HG02981 (cell line): ENCODE measurements at regions not wholly inside any gene's neighbourhood (a gene's known extent, or its start where the extent isn't known, plus 50 kb on each side); places are given as distances from the start of the nearest gene placed in this dataset.
A peak's percentile ranks its signal among the peaks of the same experiment; 100 is the strongest.
"Not testable (repeated sequence)": the region's sequence is repeated elsewhere in the genome, so short reads cannot be mapped to it uniquely, and the experiment has no call there.

Experiments used
- ATAC-seq: cut with Tn5 transposase; IDR thresholded peaks from one replicate; pipeline ENCODE4 v1.9.1; 2021; ENCODE audit warnings: mild to moderate bottlenecking, moderate library complexity; ENCODE audit not compliant: unreplicated experiment

- peak; percentile 54 for ATAC-seq
These were observed 76.0 kb downstream of the CHD9NB start for GRCh38 chr16:52976539-52977167.

- no peak for ATAC-seq
These were observed 85.0 kb downstream of the CHD9NB start for GRCh38 chr16:52967744-52968143.

DNA sequence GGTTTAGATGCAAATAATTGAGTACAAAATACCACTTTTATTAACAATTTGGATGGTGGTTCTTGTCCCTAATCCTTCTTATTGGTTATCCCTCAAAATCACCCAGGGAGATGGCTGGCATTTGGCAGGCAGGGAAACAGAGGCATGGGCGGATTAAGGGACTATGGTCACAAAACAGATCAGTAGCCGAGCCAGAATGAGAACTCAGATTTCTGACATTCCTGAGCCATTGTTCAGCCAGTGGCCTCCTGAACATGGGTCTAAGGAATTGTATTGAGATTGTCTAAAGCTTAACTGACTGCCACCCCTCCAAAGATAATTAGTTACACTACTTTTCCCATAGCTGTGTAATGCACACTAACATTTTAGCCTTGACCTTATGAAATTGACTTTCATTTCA lies 88.4 kb downstream of the CHD9NB start:
- no peak for ATAC-seq

DNA sequence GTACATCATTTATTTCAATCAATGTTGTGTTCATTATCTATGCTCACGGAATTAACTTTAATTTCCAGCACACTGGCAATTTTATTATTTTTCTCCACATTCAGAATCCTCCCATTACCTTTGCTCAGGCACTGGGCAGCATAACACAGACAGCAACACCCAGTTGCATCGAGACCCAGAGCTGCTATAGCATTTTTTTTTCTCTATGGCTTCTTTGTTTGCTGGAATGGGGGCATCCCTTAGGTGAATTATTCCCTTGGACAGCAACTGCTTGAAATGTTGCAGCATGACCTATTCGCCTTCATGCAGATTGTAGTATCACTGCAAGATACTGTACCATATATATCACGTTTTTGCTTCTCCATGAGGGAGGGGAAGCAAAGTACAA lies 88.8 kb downstream of the CHD9NB start:
- ATAC-seq: no peak

- ATAC-seq: no peak
These were observed 89.4 kb downstream of the CHD9NB start for GRCh38 chr16:52963212-52963854.

GRCh38 chr16:52958951-52959350 lies 93.7 kb downstream of the CHD9NB start:
- ATAC-seq: no peak

GRCh38 chr16:52957199-52957598 lies 95.5 kb downstream of the CHD9NB start:
- ATAC-seq: no peak

GRCh38 chr16:52956044-52956443 lies 96.7 kb downstream of the CHD9NB start:
- ATAC-seq: no peak

- no peak for ATAC-seq
These were observed 99.5 kb downstream of the CHD9NB start for GRCh38 chr16:52953215-52953614.

- ATAC-seq: no peak
These were observed 103.8 kb downstream of the CHD9NB start for GRCh38 chr16:52948946-52949345.

DNA sequence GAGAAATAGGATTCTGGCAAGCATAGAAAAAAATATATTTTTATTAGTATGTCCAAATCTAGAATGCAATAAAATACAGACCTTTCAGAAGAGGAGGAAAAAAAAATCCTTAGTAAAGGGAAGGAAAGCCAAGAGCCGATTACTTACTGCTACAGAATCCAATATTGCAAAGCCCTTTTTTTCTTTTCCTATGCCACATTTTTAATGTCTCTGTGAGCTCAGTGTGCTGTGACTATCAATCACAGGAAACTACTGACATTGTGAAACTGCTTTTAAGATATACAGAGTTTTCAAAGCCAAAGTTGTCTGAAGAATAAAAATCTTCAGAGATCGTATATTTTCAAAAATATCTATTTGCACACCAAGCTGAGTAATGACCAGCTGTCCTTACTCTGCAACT lies 120.4 kb downstream of the CHD9NB start:
- ATAC-seq: no peak

GRCh38 chr16:52929478-52930400 lies 123.0 kb downstream of the CHD9NB start:
- no peak for ATAC-seq

GRCh38 chr16:52928955-52929354 lies 123.7 kb downstream of the CHD9NB start:
- no peak for ATAC-seq

- no peak for ATAC-seq
These were observed 127.6 kb downstream of the CHD9NB start for GRCh38 chr16:52925143-52925542.

GRCh38 chr16:52924162-52924561 lies 128.5 kb downstream of the CHD9NB start:
- ATAC-seq: no peak

- ATAC-seq: no peak
These were observed 131.6 kb downstream of the CHD9NB start for GRCh38 chr16:52921104-52921503.

DNA sequence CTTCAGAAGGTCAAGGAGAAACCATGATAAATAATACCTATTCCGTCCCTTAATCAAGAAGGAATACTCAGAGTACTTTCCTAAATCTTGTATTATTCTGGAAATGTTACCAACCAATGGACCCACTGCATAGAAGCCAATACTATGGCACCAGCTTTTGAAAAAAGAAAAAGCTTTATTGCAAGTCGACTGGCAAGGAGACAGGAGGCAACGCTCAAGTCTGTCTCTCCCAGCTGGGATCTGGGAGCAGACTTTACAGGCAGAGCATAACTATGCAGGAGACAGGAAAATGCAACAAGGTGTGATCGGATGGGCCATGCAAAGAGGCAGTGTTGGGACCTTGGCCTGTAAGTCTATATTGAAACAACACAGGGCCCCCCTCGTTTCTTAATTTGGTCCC lies 132.4 kb downstream of the CHD9NB start:
- no peak for ATAC-seq

DNA sequence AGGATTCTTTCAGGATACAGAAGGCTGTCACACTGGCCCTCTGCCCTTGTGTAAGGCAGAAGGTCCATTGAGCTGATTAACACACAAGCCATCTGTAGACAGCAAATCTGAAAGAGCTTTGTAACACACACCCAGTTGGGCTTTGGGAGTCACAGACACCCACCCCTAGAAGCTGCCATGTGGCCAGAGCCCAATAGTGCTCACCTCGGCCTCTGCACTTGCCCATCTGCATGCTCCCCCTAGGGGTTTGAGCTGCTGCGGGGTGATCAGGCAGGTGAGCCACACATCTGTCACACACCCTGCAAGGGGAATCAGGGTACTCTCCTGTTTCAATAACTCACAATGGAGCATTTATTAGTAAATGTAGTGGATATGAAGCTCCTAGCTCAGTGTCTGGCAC lies 138.3 kb downstream of the CHD9NB start:
- no peak for ATAC-seq

DNA sequence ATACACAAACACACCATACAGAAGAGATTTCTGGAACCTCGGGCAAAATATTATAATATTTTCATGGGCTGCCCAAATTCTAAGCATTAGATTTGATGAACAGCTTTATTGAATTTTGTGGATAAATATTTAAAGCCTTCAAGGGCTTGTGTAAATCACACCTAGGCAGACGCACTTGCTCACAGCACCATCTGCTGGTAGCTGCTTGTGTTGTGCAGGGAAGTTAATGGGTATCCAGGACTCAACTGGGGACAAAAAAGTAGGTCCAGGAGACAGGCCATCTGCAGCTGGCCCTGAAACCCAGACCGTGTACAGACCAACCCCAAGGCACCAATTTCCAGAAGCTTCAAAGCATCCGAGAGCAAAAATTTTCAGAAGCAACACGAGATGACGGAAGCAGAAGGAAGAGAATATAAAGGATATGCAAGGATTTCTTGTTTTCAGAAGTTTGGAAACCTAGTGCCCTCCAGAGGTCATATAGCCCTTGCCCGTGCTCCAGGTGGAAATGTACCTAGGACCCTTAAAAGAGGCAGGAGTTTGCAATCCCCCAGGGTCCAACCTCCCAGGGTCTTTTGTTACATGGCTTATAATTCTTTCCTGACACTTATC lies 140.0 kb downstream of the CHD9NB start:
- peak; percentile 81 for ATAC-seq

GRCh38 chr16:52908057-52908456 lies 144.6 kb downstream of the CHD9NB start:
- ATAC-seq: not testable (repeated sequence)

DNA sequence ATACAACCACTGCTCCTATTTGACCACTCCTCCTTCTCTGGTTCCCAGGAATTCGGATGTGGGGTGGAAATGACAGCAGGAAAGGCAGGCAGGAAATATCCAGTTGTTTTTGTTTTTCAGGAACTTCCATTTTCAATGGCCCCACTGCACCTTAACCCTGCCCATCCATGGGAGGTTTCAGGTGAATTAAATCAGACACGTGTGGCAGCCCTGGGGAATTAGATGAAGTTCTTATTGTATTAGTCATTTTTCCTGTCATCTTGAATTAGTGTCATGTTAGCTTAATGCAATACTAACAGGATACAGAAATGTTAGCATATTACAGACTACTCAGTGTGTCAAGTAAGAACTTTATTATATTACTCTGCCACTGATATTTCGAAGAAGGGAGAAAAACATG lies 146.4 kb downstream of the CHD9NB start:
- ATAC-seq: no peak
